ENCODE measurements at regions not wholly inside any gene's neighbourhood (a gene's known extent, or its start where the extent isn't known, plus 50 kb on each side); places are given as distances from the start of the nearest gene placed in this dataset.
"Not testable (repeated sequence)": the region's sequence is repeated elsewhere in the genome, so short reads cannot be mapped to it uniquely, and the experiment has no call there.

- no peak for DNase-seq (ENCODE audit: low read depth)
Measured at GRCh38 chr6:88499436-88499835, 333.3 kb upstream of the CNR1 start.

- DNase-seq (ENCODE audit: low read depth): not testable (repeated sequence)
Measured at GRCh38 chr6:88497403-88497802, 331.3 kb upstream of the CNR1 start.

GRCh38 chr6:88494401-88495140 is 328.4 kb upstream of the CNR1 start:
- no peak for DNase-seq (ENCODE audit: low read depth)

DNA sequence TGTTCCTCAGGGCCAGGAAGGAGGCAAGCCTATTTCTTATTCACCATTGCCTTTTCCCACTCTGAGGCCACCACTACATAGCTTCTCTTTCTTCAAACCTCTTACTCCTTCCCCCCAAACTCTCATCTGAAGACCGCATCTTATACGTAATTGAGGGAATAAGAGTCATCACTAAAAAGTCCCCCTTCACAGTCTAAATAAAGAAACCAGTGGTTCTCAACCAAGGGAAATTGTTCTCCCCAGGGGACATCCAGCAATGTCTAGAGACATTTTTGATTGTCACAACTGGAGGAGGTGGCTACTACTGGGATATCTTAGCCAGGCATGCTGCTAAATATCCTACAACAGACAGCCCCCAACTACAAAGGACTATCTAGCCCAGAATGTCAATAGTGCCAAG is 327.6 kb upstream of the CNR1 start:
- DNase-seq (ENCODE audit: low read depth): no peak

DNA sequence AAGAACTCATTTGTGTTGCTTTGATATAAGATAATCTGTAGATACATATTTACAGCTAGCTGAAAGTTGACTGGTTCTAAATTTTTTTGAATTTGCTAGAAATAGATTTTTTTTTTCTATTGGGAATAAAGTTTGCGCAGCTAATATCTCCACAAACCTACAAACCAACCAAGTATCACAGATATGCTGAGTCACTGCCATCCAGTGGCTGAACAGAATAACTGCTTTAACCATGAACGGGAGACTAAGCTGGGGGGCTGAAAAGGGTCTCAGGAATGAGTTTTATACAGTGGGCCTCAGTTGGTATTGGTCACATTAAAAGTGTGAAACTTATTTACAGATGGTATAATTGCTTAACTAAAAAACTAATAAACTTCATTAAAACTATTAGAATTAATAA is 326.7 kb upstream of the CNR1 start:
- DNase-seq (ENCODE audit: low read depth): peak; percentile 15

- peak; percentile 1 for DNase-seq (ENCODE audit: low read depth)
Measured at GRCh38 chr6:88492241-88492640, 326.1 kb upstream of the CNR1 start.

- DNase-seq (ENCODE audit: low read depth): no peak
Measured at GRCh38 chr6:88491266-88491880, 325.2 kb upstream of the CNR1 start.

DNA sequence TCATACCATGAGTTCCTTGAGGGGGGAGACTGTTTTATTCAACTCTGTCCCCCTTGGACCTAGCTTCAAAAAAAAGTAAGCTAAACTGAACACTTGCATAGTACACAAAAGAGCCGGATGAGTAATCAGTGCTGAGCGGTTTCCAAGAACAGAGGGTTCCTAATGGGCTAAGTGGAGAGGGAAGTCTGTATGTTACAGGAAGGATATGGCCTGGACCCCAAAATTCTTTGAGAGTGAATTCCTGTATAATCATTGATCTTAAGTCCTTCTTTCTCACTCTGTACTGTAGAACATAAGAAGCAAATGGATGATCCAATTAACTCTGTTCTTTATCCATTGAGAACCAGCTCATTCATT is 324.7 kb upstream of the CNR1 start:
- DNase-seq (ENCODE audit: low read depth): peak; percentile 1

DNA sequence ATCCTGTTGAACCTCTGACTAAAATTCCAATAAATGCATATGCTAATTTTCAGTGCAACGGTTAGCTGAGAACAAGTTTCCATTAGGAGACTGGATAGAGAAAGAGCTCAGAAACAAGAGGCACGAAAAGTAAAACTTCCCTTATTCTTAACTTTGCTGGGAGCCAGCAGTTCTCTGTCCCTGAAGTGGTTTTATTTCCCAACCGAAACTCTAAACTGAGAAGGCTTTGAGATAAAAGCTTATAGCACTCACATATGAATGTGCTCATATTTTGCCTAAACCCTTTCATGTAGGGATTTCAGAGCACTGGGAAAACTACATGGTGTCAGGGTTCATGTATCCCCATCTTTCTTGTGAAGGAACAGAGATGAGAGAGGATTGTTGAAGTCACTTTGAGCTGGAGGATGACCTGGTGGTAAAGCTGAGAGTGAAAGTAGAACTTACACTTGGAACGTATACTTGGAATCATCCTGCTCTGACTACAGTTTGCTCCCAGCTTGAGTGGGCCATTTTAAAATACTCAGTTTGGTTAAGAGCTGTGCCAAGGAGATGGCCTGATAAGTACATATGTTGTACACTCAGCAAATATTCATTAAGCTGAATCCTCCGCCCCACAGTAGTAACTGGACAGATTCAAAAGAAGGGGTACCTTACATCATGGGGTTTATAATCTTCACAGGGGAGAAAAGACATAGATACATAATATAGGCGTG is 324.2 kb upstream of the CNR1 start:
- DNase-seq (ENCODE audit: low read depth): no peak

DNA sequence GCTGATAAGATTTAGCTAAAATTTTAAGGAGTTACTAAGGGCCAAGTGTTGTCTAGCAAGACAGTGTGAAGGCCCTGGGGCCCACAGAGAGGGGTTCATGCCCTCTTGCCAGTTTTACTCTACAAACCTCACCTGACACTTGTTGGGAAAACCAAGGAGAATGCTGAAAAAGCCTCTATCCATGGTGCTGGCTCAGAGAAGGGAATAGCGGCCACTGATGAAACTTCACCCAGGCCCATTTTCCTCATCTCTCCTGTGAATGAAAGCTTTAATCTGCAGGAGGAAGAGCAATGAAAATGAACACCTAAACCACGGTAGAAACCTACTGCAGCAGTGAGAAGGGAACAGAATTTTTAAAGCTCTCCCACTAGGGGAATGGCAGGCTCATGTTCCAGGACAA is 317.3 kb upstream of the CNR1 start:
- DNase-seq (ENCODE audit: low read depth): no peak

GRCh38 chr6:88482465-88482864 is 316.3 kb upstream of the CNR1 start:
- no peak for DNase-seq (ENCODE audit: low read depth)

- DNase-seq (ENCODE audit: low read depth): no peak
Measured at GRCh38 chr6:88481519-88481918, 315.4 kb upstream of the CNR1 start.

GRCh38 chr6:88480816-88481215 is 314.7 kb upstream of the CNR1 start:
- no peak for DNase-seq (ENCODE audit: low read depth)

- no peak for DNase-seq (ENCODE audit: low read depth)
Measured at GRCh38 chr6:88477413-88477812, 311.3 kb upstream of the CNR1 start.

- DNase-seq (ENCODE audit: low read depth): no peak
Measured at GRCh38 chr6:88476388-88476787, 310.2 kb upstream of the CNR1 start.

GRCh38 chr6:88474720-88475119 is 308.6 kb upstream of the CNR1 start:
- no peak for DNase-seq (ENCODE audit: low read depth)

DNA sequence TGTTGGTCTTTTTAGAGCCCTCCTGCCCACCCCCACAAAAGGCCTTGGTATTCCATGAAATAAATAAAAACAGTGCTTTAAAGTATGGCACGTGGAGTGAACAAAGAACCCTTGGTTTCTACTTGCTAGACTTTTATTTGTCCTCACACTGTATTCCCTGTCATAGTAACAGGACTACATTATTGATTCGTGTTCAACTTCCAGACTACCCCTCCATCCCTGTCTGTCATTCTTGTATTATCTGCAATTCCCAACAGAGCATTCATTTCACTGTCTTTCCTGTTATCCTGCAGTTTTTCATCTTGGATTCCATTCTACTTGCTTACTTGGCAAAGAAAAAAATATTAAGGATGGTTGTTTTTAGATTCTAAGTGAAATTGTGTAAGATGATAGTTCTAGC is 307.4 kb upstream of the CNR1 start:
- DNase-seq (ENCODE audit: low read depth): no peak

GRCh38 chr6:88472851-88473525 is 306.8 kb upstream of the CNR1 start:
- no peak for DNase-seq (ENCODE audit: low read depth)

GRCh38 chr6:88459643-88460042 is 293.5 kb upstream of the CNR1 start:
- no peak for DNase-seq (ENCODE audit: low read depth)

GRCh38 chr6:88459189-88459588 is 293.0 kb upstream of the CNR1 start:
- DNase-seq (ENCODE audit: low read depth): no peak

DNA sequence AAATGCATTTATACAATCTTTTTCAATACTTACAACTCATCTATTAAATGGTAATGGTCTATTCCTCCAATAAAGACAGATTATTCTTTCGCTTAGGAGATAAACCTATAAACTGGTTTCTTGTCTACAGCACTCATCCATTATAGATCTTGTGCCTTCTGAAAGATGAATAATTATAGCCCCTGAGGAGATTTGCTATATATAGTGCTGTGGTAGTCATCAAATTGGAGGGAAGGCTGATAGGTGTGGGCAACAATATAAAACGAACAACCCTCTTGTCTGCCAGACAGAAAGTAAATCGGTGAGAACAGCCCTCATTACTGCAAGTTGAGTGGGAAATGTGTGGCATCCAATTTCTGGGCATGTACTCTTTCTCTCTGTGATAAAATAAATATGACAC is 292.5 kb upstream of the CNR1 start:
- DNase-seq (ENCODE audit: low read depth): no peak

- no peak for DNase-seq (ENCODE audit: low read depth)
Measured at GRCh38 chr6:88456221-88456859, 290.2 kb upstream of the CNR1 start.
